GM23338 (cell line): ENCODE measurements at regions not wholly inside any gene's neighbourhood (a gene's known extent, or its start where the extent isn't known, plus 50 kb on each side); places are given as distances from the start of the nearest gene placed in this dataset.

Experiments
- ATAC-seq: fragments of 200-7000 bp; cut with Tn5 transposase; 3 replicates; pipeline ENCODE4 v1.9.1; 2020
- DNase-seq: peaks from one replicate; pipeline ENCODE4 v3.0.0-alpha.2; 2015; ENCODE audit warnings: low spot score
- H2AFZ ChIP-seq: fragments of 200-600 bp; sonication (generic); 2 replicates; pipeline ENCODE4 v1.8.0; 2016; ENCODE audit warnings: antibody characterized with exemption, mild to moderate bottlenecking, moderate library complexity
- H3F3A ChIP-seq: fragments of 200-600 bp; sonication (generic); replicated peaks from 2 replicates; pipeline ENCODE4 v1.8.0; 2017; ENCODE audit warnings: antibody characterized with exemption, mixed run types, low read depth
- H3K27ac ChIP-seq: fragments of 200-600 bp; sonication (generic); 2 replicates; pipeline ENCODE4 v1.6.1; 2016; ENCODE audit warnings: low read depth
- H3K27me3 ChIP-seq: fragments of 200-600 bp; sonication (generic); 2 replicates; pipeline ENCODE4 v1.8.0; 2016; ENCODE audit warnings: mild to moderate bottlenecking, mixed run types, moderate library complexity; ENCODE audit not compliant: insufficient read depth
- H3K36me3 ChIP-seq: fragments of 200-600 bp; sonication (generic); 2 replicates; pipeline ENCODE4 v1.8.0; 2016; ENCODE audit warnings: mild to moderate bottlenecking; ENCODE audit not compliant: insufficient read depth
- H3K4me1 ChIP-seq: fragments of 200-600 bp; sonication (generic); 2 replicates; pipeline ENCODE4 v1.8.0; 2016; ENCODE audit warnings: mild to moderate bottlenecking, moderate library complexity; ENCODE audit not compliant: insufficient read depth
- H3K4me2 ChIP-seq: fragments of 200-600 bp; sonication (generic); 2 replicates; pipeline ENCODE4 v1.7.1; 2017; ENCODE audit warnings: mixed run types
- H3K4me3 ChIP-seq: fragments of 200-600 bp; sonication (generic); 2 replicates; pipeline ENCODE4 v1.6.1; 2016; ENCODE audit warnings: mixed run types
- H3K79me2 ChIP-seq: fragments of 200-600 bp; sonication (generic); replicated peaks from 2 replicates; pipeline ENCODE4 v1.8.0; 2017; ENCODE audit warnings: mild to moderate bottlenecking; ENCODE audit not compliant: insufficient read depth
- H3K9me2 ChIP-seq: fragments of 200-600 bp; sonication (generic); 2 replicates; pipeline ENCODE4 v1.8.0; 2017; ENCODE audit not compliant: insufficient read depth
- H4K20me1 ChIP-seq: fragments of 200-600 bp; sonication (generic); replicated peaks from 2 replicates; pipeline ENCODE4 v1.8.0; 2017; ENCODE audit warnings: mild to moderate bottlenecking; ENCODE audit not compliant: insufficient read depth
- H3K27ac Mint-ChIP-seq: 2 replicates; pipeline ENCODE4 v1.8.0; 2020; ENCODE audit warnings: inconsistent platforms, mild to moderate bottlenecking, moderate library complexity, mixed read lengths
- H3K27me3 Mint-ChIP-seq: 3 replicates; pipeline ENCODE4 v1.8.0; 2022; ENCODE audit warnings: low read depth, mild to moderate bottlenecking, moderate library complexity, mixed read lengths, inconsistent platforms; ENCODE audit not compliant: insufficient read depth, poor library complexity
- H3K36me3 Mint-ChIP-seq: 3 replicates; pipeline ENCODE4 v1.8.0; 2021; ENCODE audit warnings: low read depth, mild to moderate bottlenecking, inconsistent platforms, moderate library complexity, mixed read lengths
- H3K4me1 Mint-ChIP-seq: 3 replicates; pipeline ENCODE4 v1.8.0; 2020; ENCODE audit warnings: mild to moderate bottlenecking, inconsistent platforms, mixed read lengths
- H3K4me3 Mint-ChIP-seq: 3 replicates; pipeline ENCODE4 v1.8.0; 2021; ENCODE audit warnings: moderate library complexity, mild to moderate bottlenecking, inconsistent platforms, mixed read lengths
- H3K9me3 Mint-ChIP-seq: 3 replicates; pipeline ENCODE4 v1.8.0; 2020; ENCODE audit warnings: moderate library complexity, mild to moderate bottlenecking, inconsistent platforms, mixed read lengths
- CREB1 ChIP-seq: fragments of 250-450 bp; sonication (Bioruptor Pico); IDR thresholded peaks from 2 replicates; pipeline ENCODE4 v1.5.0; 2020; ENCODE audit warnings: low read depth, mild to moderate bottlenecking, moderate library complexity
- EZH2 ChIP-seq: fragments of 200-600 bp; sonication (generic); IDR thresholded peaks from one replicate; pipeline ENCODE4 v1.8.0; 2017; ENCODE audit warnings: antibody characterized with exemption, mild to moderate bottlenecking, low read depth; ENCODE audit not compliant: unreplicated experiment
- EZH2phosphoT487 ChIP-seq: fragments of 200-600 bp; sonication (generic); IDR thresholded peaks from one replicate; pipeline ENCODE4 v1.8.1; 2018; ENCODE audit warnings: antibody characterized with exemption; ENCODE audit not compliant: unreplicated experiment
- JUNB ChIP-seq: IDR thresholded peaks from one replicate; pipeline ENCODE4 v1.6.1; 2016; ENCODE audit warnings: antibody characterized with exemption; ENCODE audit not compliant: unreplicated experiment
- NANOG ChIP-seq: IDR thresholded peaks from 2 replicates; pipeline ENCODE4 v1.6.1; 2016; ENCODE audit warnings: antibody characterized with exemption, borderline replicate concordance
- POLR2AphosphoS5 ChIP-seq: IDR thresholded peaks from 2 replicates; pipeline ENCODE4 v1.6.1; 2016; ENCODE audit warnings: antibody characterized with exemption, low read depth
- STAT1 ChIP-seq: IDR thresholded peaks from one replicate; pipeline ENCODE4 v1.6.1; 2016; ENCODE audit warnings: antibody characterized with exemption; ENCODE audit not compliant: unreplicated experiment
- ZNF114 ChIP-seq: fragments of 250-450 bp; sonication (Bioruptor Pico); IDR thresholded peaks from 2 replicates; pipeline ENCODE4 v1.5.0; 2020; ENCODE audit warnings: mild to moderate bottlenecking, moderate library complexity
- ZNF331 ChIP-seq: fragments of 250-450 bp; sonication (Bioruptor Pico); IDR thresholded peaks from 2 replicates; pipeline ENCODE4 v1.5.0; 2020; ENCODE audit warnings: low read depth, mild to moderate bottlenecking, moderate library complexity
- ZNF462 ChIP-seq: fragments of 250-450 bp; sonication (Bioruptor Pico); IDR thresholded peaks from 2 replicates; pipeline ENCODE4 v1.5.0; 2020; ENCODE audit warnings: mild to moderate bottlenecking, moderate library complexity
- TF ChIP-seq, protein P1 (sequence below): IDR thresholded peaks from 2 replicates; pipeline ENCODE4 v1.6.1; 2016; ENCODE audit warnings: antibody characterized with exemption
- TF ChIP-seq, protein P2 (sequence below): IDR thresholded peaks from one replicate; pipeline ENCODE4 v1.6.1; 2018; ENCODE audit warnings: antibody characterized with exemption; ENCODE audit not compliant: unreplicated experiment
- TF ChIP-seq, protein P3 (sequence below), 2 experiments: fragments of 200-600 bp in 1 of 2; sonication (generic) in 1 of 2; conservative IDR thresholded peaks; 2 replicates each; pipeline versions ENCODE4 v1.5.1 to v1.6.1; 2016 to 2017; ENCODE audit warnings: antibody characterized with exemption in 2 of 2, low read depth in 2 of 2, mild to moderate bottlenecking in 2 of 2, moderate library complexity in 1 of 2

DNA sequence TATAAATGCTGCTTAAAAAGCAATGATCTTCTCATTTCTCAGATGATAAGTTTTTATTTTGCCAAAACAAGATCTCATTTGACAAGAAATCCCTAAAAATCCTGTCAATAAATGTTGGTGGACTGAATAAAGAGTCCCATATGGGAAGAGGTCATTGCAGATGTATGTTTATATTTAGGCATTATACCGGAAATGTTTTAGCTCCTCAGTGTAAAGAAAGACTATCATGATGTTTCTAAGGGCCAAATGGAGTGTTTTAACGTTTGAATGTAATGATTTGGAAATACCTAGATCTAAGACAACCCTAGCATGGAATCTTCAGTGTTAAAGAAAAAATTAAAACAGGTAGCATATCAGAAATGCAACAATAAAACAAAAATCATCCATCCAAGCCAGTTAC, 457.8 kb upstream of the NFE2L3 start:
- Histone ChIP-seq H3K79me2 (no peaks in the 10 kb centered on the region), H2AFZ (no peak overlapping the region), H3K9me2 (no peaks in the 10 kb centered on the region), H3K27ac (peak overlapping the region; percentile 52; the same call in 1 of the 2 replicates), H3K4me2 (peak overlapping the region; percentile 31; the same call in 1 of the 2 replicates), H3F3A (no peaks in the 10 kb centered on the region), H3K36me3 (no peaks in the 10 kb centered on the region), H3K4me1 (peaks cover 19% of the 10 kb centered on the region), H3K27me3 (no peaks in the 10 kb centered on the region), H3K4me3 (peak overlapping the region; percentile 4; the same call in 1 of the 2 replicates), H4K20me1 (no peaks in the 10 kb centered on the region)
- Mint-ChIP-seq H3K36me3 (no peaks in the 10 kb centered on the region), H3K4me1 (peaks cover 36% of the 10 kb centered on the region), H3K9me3 (no peaks in the 10 kb centered on the region), H3K4me3 (no peak overlapping the region), H3K27ac (peak overlapping the region; percentile 92), H3K27me3 (no peaks in the 10 kb centered on the region)
- ATAC-seq, result no peak
- TF ChIP-seq ZNF331 (CRISPR knock-in tag) (no peak), EZH2phosphoT487 (no peak), POLR2AphosphoS5 (no peak), EZH2 (no peak), ZNF462 (CRISPR knock-in tag) (no peak), CREB1 (CRISPR knock-in tag) (no peak), STAT1 (no peak), NANOG (no peak), JUNB (no peak), ZNF114 (CRISPR knock-in tag) (no peak)
- TF ChIP-seq, protein P1, sequence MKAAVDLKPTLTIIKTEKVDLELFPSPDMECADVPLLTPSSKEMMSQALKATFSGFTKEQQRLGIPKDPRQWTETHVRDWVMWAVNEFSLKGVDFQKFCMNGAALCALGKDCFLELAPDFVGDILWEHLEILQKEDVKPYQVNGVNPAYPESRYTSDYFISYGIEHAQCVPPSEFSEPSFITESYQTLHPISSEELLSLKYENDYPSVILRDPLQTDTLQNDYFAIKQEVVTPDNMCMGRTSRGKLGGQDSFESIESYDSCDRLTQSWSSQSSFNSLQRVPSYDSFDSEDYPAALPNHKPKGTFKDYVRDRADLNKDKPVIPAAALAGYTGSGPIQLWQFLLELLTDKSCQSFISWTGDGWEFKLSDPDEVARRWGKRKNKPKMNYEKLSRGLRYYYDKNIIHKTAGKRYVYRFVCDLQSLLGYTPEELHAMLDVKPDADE, result no peak
- TF ChIP-seq, protein P2, sequence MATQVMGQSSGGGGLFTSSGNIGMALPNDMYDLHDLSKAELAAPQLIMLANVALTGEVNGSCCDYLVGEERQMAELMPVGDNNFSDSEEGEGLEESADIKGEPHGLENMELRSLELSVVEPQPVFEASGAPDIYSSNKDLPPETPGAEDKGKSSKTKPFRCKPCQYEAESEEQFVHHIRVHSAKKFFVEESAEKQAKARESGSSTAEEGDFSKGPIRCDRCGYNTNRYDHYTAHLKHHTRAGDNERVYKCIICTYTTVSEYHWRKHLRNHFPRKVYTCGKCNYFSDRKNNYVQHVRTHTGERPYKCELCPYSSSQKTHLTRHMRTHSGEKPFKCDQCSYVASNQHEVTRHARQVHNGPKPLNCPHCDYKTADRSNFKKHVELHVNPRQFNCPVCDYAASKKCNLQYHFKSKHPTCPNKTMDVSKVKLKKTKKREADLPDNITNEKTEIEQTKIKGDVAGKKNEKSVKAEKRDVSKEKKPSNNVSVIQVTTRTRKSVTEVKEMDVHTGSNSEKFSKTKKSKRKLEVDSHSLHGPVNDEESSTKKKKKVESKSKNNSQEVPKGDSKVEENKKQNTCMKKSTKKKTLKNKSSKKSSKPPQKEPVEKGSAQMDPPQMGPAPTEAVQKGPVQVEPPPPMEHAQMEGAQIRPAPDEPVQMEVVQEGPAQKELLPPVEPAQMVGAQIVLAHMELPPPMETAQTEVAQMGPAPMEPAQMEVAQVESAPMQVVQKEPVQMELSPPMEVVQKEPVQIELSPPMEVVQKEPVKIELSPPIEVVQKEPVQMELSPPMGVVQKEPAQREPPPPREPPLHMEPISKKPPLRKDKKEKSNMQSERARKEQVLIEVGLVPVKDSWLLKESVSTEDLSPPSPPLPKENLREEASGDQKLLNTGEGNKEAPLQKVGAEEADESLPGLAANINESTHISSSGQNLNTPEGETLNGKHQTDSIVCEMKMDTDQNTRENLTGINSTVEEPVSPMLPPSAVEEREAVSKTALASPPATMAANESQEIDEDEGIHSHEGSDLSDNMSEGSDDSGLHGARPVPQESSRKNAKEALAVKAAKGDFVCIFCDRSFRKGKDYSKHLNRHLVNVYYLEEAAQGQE, result no peak
- TF ChIP-seq, protein P3, sequence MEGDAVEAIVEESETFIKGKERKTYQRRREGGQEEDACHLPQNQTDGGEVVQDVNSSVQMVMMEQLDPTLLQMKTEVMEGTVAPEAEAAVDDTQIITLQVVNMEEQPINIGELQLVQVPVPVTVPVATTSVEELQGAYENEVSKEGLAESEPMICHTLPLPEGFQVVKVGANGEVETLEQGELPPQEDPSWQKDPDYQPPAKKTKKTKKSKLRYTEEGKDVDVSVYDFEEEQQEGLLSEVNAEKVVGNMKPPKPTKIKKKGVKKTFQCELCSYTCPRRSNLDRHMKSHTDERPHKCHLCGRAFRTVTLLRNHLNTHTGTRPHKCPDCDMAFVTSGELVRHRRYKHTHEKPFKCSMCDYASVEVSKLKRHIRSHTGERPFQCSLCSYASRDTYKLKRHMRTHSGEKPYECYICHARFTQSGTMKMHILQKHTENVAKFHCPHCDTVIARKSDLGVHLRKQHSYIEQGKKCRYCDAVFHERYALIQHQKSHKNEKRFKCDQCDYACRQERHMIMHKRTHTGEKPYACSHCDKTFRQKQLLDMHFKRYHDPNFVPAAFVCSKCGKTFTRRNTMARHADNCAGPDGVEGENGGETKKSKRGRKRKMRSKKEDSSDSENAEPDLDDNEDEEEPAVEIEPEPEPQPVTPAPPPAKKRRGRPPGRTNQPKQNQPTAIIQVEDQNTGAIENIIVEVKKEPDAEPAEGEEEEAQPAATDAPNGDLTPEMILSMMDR (conservative IDR thresholded peaks at IDR 0.05; ENCODE audit: low read depth in 2 of 2), result no peak
- no peak for DNase-seq
